Karpas-422 (cell line): ENCODE measurements at regions not wholly inside any gene's neighbourhood (a gene's known extent, or its start where the extent isn't known, plus 50 kb on each side); places are given as distances from the start of the nearest gene placed in this dataset.
"Not testable (repeated sequence)": the region's sequence is repeated elsewhere in the genome, so short reads cannot be mapped to it uniquely, and the experiment has no call there.

ENCODE experiments used
- DNase-seq: peaks from one replicate; pipeline ENCODE4 v3.0.0-alpha.2; 2015
- H2AFZ ChIP-seq: fragments of 200-600 bp; sonication (generic); 2 replicates; pipeline ENCODE4 v1.6.1; 2014; ENCODE audit warnings: antibody characterized with exemption, low read length, mixed read lengths
- H3K27ac ChIP-seq: fragments of 200-600 bp; sonication (generic); 2 replicates; pipeline ENCODE4 v1.5.1; 2014; ENCODE audit warnings: mild to moderate bottlenecking, low read length, moderate library complexity
- H3K27me3 ChIP-seq: fragments of 200-600 bp; sonication (generic); 2 replicates; pipeline ENCODE4 v1.6.1; 2014; ENCODE audit warnings: low read length, mixed read lengths
- H3K36me3 ChIP-seq: fragments of 200-600 bp; sonication (generic); 2 replicates; pipeline ENCODE4 v1.6.1; 2014; ENCODE audit warnings: low read length, mixed read lengths; ENCODE audit not compliant: insufficient read depth
- H3K4me1 ChIP-seq: fragments of 200-600 bp; sonication (generic); 2 replicates; pipeline ENCODE4 v1.6.1; 2014; ENCODE audit warnings: mild to moderate bottlenecking, low read length, mixed read lengths
- H3K4me2 ChIP-seq: fragments of 200-600 bp; sonication (generic); 2 replicates; pipeline ENCODE4 v1.6.1; 2014; ENCODE audit warnings: low read length, low read depth, mild to moderate bottlenecking; ENCODE audit not compliant: poor library complexity, severe bottlenecking
- H3K4me3 ChIP-seq: fragments of 200-600 bp; sonication (generic); 2 replicates; pipeline ENCODE4 v1.5.1; 2014; ENCODE audit warnings: mild to moderate bottlenecking, antibody characterized with exemption, low read length, mixed read lengths
- H3K79me2 ChIP-seq: fragments of 200-600 bp; sonication (generic); 2 replicates; pipeline ENCODE4 v1.6.1; 2014; ENCODE audit warnings: mild to moderate bottlenecking, low read length, mixed read lengths
- H3K9ac ChIP-seq: fragments of 200-600 bp; sonication (generic); 2 replicates; pipeline ENCODE4 v1.6.0; 2014; ENCODE audit warnings: low read length
- H3K9me2 ChIP-seq: fragments of 200-600 bp; sonication (generic), shearing (Covaris generic); replicated peaks from 2 replicates; pipeline ENCODE4 v1.6.0; 2014; ENCODE audit warnings: mild to moderate bottlenecking, low read length, moderate library complexity; ENCODE audit not compliant: insufficient read depth
- H3K9me3 ChIP-seq: fragments of 300-700, 200-600 bp; sonication (generic); 2 replicates; pipeline ENCODE4 v1.6.1; 2014; ENCODE audit warnings: low read length, mixed read lengths
- H4K20me1 ChIP-seq: fragments of 200-600 bp; sonication (generic); 2 replicates; pipeline ENCODE4 v1.6.1; 2014; ENCODE audit warnings: mild to moderate bottlenecking, antibody characterized with exemption, low read length, low read depth; ENCODE audit not compliant: insufficient read depth

- H3K27ac ChIP-seq: not testable (repeated sequence)
Observed at GRCh38 chr13:18697851-18698250, 483.8 kb downstream of the TUBA3C start.

GRCh38 chr13:18697221-18697620 lies 484.4 kb downstream of the TUBA3C start:
- H3K9me2 ChIP-seq, H2AFZ ChIP-seq, H3K4me2 ChIP-seq, H3K4me1 ChIP-seq, H3K9me3 ChIP-seq, H4K20me1 ChIP-seq, H3K27me3 ChIP-seq, H3K27ac ChIP-seq, H3K36me3 ChIP-seq, H3K4me3 ChIP-seq, DNase-seq, H3K9ac ChIP-seq, H3K79me2 ChIP-seq: not testable (repeated sequence)

More at GRCh38 chr13:18697851-18698250, 483.8 kb downstream of the TUBA3C start:
- not testable (repeated sequence) for H3K27me3 ChIP-seq, H3K4me1 ChIP-seq, H3K9me3 ChIP-seq, H3K4me3 ChIP-seq, DNase-seq, H3K9me2 ChIP-seq, H3K9ac ChIP-seq, H3K4me2 ChIP-seq, H3K36me3 ChIP-seq, H2AFZ ChIP-seq, H4K20me1 ChIP-seq, H3K79me2 ChIP-seq

- not testable (repeated sequence) for H2AFZ ChIP-seq, H3K27ac ChIP-seq, H4K20me1 ChIP-seq, H3K36me3 ChIP-seq, H3K9me3 ChIP-seq, H3K9me2 ChIP-seq, H3K79me2 ChIP-seq, H3K9ac ChIP-seq, H3K4me3 ChIP-seq, H3K4me2 ChIP-seq, H3K27me3 ChIP-seq, H3K4me1 ChIP-seq, DNase-seq
Observed at GRCh38 chr13:18677403-18677802, 504.2 kb downstream of the TUBA3C start.

- not testable (repeated sequence) for H3K36me3 ChIP-seq, H3K27me3 ChIP-seq, H3K4me2 ChIP-seq, DNase-seq, H3K9me2 ChIP-seq, H3K27ac ChIP-seq, H4K20me1 ChIP-seq, H3K4me1 ChIP-seq, H3K79me2 ChIP-seq, H3K9ac ChIP-seq, H3K4me3 ChIP-seq, H2AFZ ChIP-seq, H3K9me3 ChIP-seq
Observed at GRCh38 chr13:18675268-18675667, 506.4 kb downstream of the TUBA3C start.

GRCh38 chr13:18673794-18674193 lies 507.8 kb downstream of the TUBA3C start:
- not testable (repeated sequence) for H3K9me3 ChIP-seq, H3K4me1 ChIP-seq, H3K27me3 ChIP-seq, DNase-seq, H3K36me3 ChIP-seq, H3K9ac ChIP-seq, H3K4me2 ChIP-seq, H3K27ac ChIP-seq, H3K9me2 ChIP-seq, H3K79me2 ChIP-seq, H2AFZ ChIP-seq, H4K20me1 ChIP-seq, H3K4me3 ChIP-seq

GRCh38 chr13:18666585-18666984 lies 515.0 kb downstream of the TUBA3C start:
- not testable (repeated sequence) for H3K79me2 ChIP-seq, H4K20me1 ChIP-seq, H3K9me3 ChIP-seq, H3K9ac ChIP-seq, H3K4me1 ChIP-seq, H3K4me2 ChIP-seq, H3K9me2 ChIP-seq, H2AFZ ChIP-seq, DNase-seq, H3K4me3 ChIP-seq, H3K27ac ChIP-seq, H3K27me3 ChIP-seq, H3K36me3 ChIP-seq

GRCh38 chr13:18665716-18666115 lies 515.9 kb downstream of the TUBA3C start:
- H3K27ac ChIP-seq, DNase-seq, H3K4me1 ChIP-seq, H3K27me3 ChIP-seq, H3K9me2 ChIP-seq, H3K4me3 ChIP-seq, H3K9ac ChIP-seq, H4K20me1 ChIP-seq, H3K4me2 ChIP-seq, H3K9me3 ChIP-seq, H3K36me3 ChIP-seq, H2AFZ ChIP-seq, H3K79me2 ChIP-seq: not testable (repeated sequence)

- not testable (repeated sequence) for H3K79me2 ChIP-seq, H2AFZ ChIP-seq, DNase-seq
Observed at GRCh38 chr13:18665124-18665523, 516.5 kb downstream of the TUBA3C start.

GRCh38 chr13:18663222-18663621 lies 518.4 kb downstream of the TUBA3C start:
- not testable (repeated sequence) for H4K20me1 ChIP-seq, H3K9me2 ChIP-seq, H3K9me3 ChIP-seq, H3K4me2 ChIP-seq, H3K36me3 ChIP-seq, H3K9ac ChIP-seq, H3K27me3 ChIP-seq, H2AFZ ChIP-seq, H3K27ac ChIP-seq, H3K4me3 ChIP-seq, H3K79me2 ChIP-seq, DNase-seq, H3K4me1 ChIP-seq

More at GRCh38 chr13:18665124-18665523, 516.5 kb downstream of the TUBA3C start:
- not testable (repeated sequence) for H3K27me3 ChIP-seq, H3K4me2 ChIP-seq, H3K4me1 ChIP-seq, H4K20me1 ChIP-seq, H3K9ac ChIP-seq, H3K4me3 ChIP-seq, H3K9me3 ChIP-seq, H3K27ac ChIP-seq, H3K9me2 ChIP-seq, H3K36me3 ChIP-seq
